ENCODE measurements at regions not wholly inside any gene's neighbourhood (a gene's known extent, or its start where the extent isn't known, plus 50 kb on each side); places are given as distances from the start of the nearest gene placed in this dataset.

- ChIA-PET CTCF (no interaction called here), POLR2A (no interaction called here)
- TF ChIP-seq HOXB5 (CRISPR knock-in tag; IDR thresholded peaks at IDR 0.05) (no peak), EP300 (IDR thresholded peaks at IDR 0.05) (no peak), PHF8 (IDR thresholded peaks at IDR 0.05; ENCODE audit: borderline replicate concordance, low read depth) (no peak), HDAC2 (IDR thresholded peaks at IDR 0.05) (no peak), ZSCAN20 (CRISPR knock-in tag; IDR thresholded peaks at IDR 0.05) (no peak), EHF (CRISPR knock-in tag; IDR thresholded peaks at IDR 0.05) (no peak), BHLHE40 (IDR thresholded peaks at IDR 0.05; ENCODE audit: low read depth, low read length) (no peak), HOXA7 (CRISPR knock-in tag; IDR thresholded peaks at IDR 0.05) (no peak), GATA3 (IDR thresholded peaks at IDR 0.05; ENCODE audit: borderline replicate concordance) (no peak)
- TF ChIP-seq, protein P1, sequence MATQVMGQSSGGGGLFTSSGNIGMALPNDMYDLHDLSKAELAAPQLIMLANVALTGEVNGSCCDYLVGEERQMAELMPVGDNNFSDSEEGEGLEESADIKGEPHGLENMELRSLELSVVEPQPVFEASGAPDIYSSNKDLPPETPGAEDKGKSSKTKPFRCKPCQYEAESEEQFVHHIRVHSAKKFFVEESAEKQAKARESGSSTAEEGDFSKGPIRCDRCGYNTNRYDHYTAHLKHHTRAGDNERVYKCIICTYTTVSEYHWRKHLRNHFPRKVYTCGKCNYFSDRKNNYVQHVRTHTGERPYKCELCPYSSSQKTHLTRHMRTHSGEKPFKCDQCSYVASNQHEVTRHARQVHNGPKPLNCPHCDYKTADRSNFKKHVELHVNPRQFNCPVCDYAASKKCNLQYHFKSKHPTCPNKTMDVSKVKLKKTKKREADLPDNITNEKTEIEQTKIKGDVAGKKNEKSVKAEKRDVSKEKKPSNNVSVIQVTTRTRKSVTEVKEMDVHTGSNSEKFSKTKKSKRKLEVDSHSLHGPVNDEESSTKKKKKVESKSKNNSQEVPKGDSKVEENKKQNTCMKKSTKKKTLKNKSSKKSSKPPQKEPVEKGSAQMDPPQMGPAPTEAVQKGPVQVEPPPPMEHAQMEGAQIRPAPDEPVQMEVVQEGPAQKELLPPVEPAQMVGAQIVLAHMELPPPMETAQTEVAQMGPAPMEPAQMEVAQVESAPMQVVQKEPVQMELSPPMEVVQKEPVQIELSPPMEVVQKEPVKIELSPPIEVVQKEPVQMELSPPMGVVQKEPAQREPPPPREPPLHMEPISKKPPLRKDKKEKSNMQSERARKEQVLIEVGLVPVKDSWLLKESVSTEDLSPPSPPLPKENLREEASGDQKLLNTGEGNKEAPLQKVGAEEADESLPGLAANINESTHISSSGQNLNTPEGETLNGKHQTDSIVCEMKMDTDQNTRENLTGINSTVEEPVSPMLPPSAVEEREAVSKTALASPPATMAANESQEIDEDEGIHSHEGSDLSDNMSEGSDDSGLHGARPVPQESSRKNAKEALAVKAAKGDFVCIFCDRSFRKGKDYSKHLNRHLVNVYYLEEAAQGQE (IDR thresholded peaks at IDR 0.05) = no peak
- Histone ChIP-seq H3K27ac (no peak overlapping the region), H3K9me3 (no peaks in the 10 kb centered on the region), H3K4me2 (no peak overlapping the region), H3K4me1 (no peaks in the 10 kb centered on the region), H3K4me3 (no peak overlapping the region)
- no peak for FAIRE-seq
- DNase-seq (ENCODE audit: low read depth in 1 of 2, low spot score in 1 of 2) = no peak
- WGBS (ENCODE audit: missing lambda C conversion rate) = 41% methylated on average over 2 of the region's 2 CpGs
- ATAC-seq = no peak
These were observed 383.3 kb upstream of the RPS23 start for GRCh38 chr5:82661462-82661861.

- POLR2A ChIA-PET = no interaction called here
- FAIRE-seq (no peak), ATAC-seq (no peak), DNase-seq (ENCODE audit: low read depth in 1 of 2, low spot score in 1 of 2) (no peak)
- H3K9me3 ChIP-seq = no peaks in the 10 kb centered on the region
- 41% methylated on average over 2 of the region's 2 CpGs for WGBS (ENCODE audit: missing lambda C conversion rate)
- no peak overlapping the region for H3K27ac ChIP-seq
- no peak overlapping the region for H3K4me3 ChIP-seq
- H3K4me1 ChIP-seq = no peaks in the 10 kb centered on the region
- CTCF ChIA-PET = interaction anchor here (0.6 to 1.5 kb wide), 3 partner anchors 17 to 307 kb away, joined by 3 to 6 read pairs (median 3); no protein-coding TSS in a partner anchor
- no peak overlapping the region for H3K4me2 ChIP-seq
- TF ChIP-seq RCOR1 (IDR thresholded peaks at IDR 0.05; ENCODE audit: low read depth, low read length) (no peak), NR3C1 (IDR thresholded peaks at IDR 0.05) (no peak), BHLHE40 (IDR thresholded peaks at IDR 0.05; ENCODE audit: low read depth, low read length) (no peak), MAFK (IDR thresholded peaks at IDR 0.05; ENCODE audit: partially characterized antibody) (peak; percentile 61), MYC (IDR thresholded peaks at IDR 0.05; ENCODE audit: borderline replicate concordance, low read length) (no peak)
- TF ChIP-seq, protein P2, sequence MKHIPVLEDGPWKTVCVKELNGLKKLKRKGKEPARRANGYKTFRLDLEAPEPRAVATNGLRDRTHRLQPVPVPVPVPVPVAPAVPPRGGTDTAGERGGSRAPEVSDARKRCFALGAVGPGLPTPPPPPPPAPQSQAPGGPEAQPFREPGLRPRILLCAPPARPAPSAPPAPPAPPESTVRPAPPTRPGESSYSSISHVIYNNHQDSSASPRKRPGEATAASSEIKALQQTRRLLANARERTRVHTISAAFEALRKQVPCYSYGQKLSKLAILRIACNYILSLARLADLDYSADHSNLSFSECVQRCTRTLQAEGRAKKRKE (CRISPR knock-in tag; IDR thresholded peaks at IDR 0.05; ENCODE audit: low read depth) = no peak
These were observed 381.0 kb upstream of the RPS23 start for GRCh38 chr5:82659115-82659514.

DNA sequence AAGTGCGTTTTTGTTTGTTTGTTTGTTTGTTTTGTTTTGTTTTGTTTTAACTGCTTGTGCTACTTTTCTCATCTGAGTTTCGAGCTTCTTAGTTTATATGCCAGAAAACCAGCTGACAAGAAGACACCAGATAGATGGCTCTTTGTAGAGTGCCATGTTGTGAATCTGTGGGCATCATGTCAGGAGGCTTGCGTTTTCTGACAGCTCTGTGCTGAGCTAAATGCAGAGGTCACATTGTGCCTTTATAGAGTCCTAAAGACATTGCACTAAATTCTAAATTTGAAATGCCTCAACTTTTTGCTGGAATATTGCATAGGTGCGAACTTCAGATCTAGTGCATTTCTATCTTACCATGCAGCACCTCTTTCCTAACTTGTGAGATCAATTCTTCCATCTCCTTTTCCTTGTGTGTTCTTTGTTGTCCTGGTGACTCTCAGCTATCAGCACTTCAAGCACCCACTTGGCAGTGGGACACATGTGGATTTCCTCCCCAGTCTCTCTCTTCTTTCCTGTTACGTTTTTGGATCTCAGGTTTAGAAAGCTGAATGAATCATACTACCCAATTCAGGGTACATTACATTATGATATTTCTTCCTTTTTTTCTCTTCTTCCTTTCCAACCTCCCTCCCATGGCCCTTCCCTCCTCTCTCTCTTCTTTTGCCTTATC, 379.0 kb upstream of the RPS23 start:
- ChIA-PET CTCF (interaction anchor here (0.7 to 1.6 kb wide), 6 partner anchors 9 to 907 kb away, joined by 3 to 6 read pairs (median 3); no protein-coding TSS in a partner anchor), POLR2A (no interaction called here)
- ATAC-seq (no peak), FAIRE-seq (no peak), DNase-seq (ENCODE audit: low read depth in 1 of 2, low spot score in 1 of 2) (no peak)
- H3K4me3 ChIP-seq = no peak overlapping the region
- H3K27ac ChIP-seq = no peak overlapping the region
- 32% methylated on average over 5 of the region's 5 CpGs for WGBS (ENCODE audit: missing lambda C conversion rate)
- no peak overlapping the region for H3K4me2 ChIP-seq
- H3K4me1 ChIP-seq = no peaks in the 10 kb centered on the region
- no peaks in the 10 kb centered on the region for H3K9me3 ChIP-seq
- no peak for TF ChIP-seq RAD21 (conservative IDR thresholded peaks at IDR 0.05 in 1 of 2, IDR thresholded peaks at IDR 0.05 in 1 of 2)
- no peak for TF ChIP-seq KDM5A (IDR thresholded peaks at IDR 0.05)
- TF ChIP-seq HOXA7 (CRISPR knock-in tag; IDR thresholded peaks at IDR 0.05) = no peak
- no peak for TF ChIP-seq MAFK (IDR thresholded peaks at IDR 0.05; ENCODE audit: partially characterized antibody)
- TF ChIP-seq FOSB (CRISPR knock-in tag; IDR thresholded peaks at IDR 0.05) = no peak
- no peak for TF ChIP-seq JUN (IDR thresholded peaks at IDR 0.05)
- no peak for TF ChIP-seq CEBPB (IDR thresholded peaks at IDR 0.05)
- no peak for TF ChIP-seq EP300 (IDR thresholded peaks at IDR 0.05)
- TF ChIP-seq CHD4 (IDR thresholded peaks at IDR 0.05; ENCODE audit: borderline replicate concordance) = no peak
- TF ChIP-seq TP53 (CRISPR knock-in tag; IDR thresholded peaks at IDR 0.05) = no peak
- no peak for TF ChIP-seq EHMT2 (IDR thresholded peaks at IDR 0.05; ENCODE audit: low read depth)
- TF ChIP-seq TFCP2L1 (CRISPR knock-in tag; IDR thresholded peaks at IDR 0.05) = no peak
